ENCODE measurements at regions not wholly inside any gene's neighbourhood (a gene's known extent, or its start where the extent isn't known, plus 50 kb on each side); places are given as distances from the start of the nearest gene placed in this dataset.

GRCh38 chr5:105708442-105708841 lies 1962.3 kb downstream of the EFNA5 start:
- no peaks in the 10 kb centered on the region for H3K36me3 Mint-ChIP-seq (ENCODE audit: low read depth)
- Histone ChIP-seq H3K27ac (ENCODE audit: low read depth, low read length) (no peak overlapping the region), H3K9me3 (ENCODE audit: control insufficient read depth, low read length) (no peaks in the 10 kb centered on the region), H3K4me1 (ENCODE audit: control insufficient read depth, insufficient read depth, low read length) (no peaks in the 10 kb centered on the region), H3K4me3 (ENCODE audit: low read length) (no peak overlapping the region), H3K27me3 (ENCODE audit: control insufficient read depth, insufficient read depth, low read length, poor library complexity, severe bottlenecking) (no peaks in the 10 kb centered on the region), H3K9ac (ENCODE audit: extremely low read depth, low read length, poor library complexity, severe bottlenecking) (no peak overlapping the region), H3K36me3 (ENCODE audit: control insufficient read depth, insufficient read depth, low read length) (no peaks in the 10 kb centered on the region)
- H3K27ac Mint-ChIP-seq, result no peak overlapping the region
- DNase-seq, result no peak
- peaks cover 3% of the 10 kb centered on the region for H3K9me3 Mint-ChIP-seq
- TF ChIP-seq CTCF (conservative IDR thresholded peaks at IDR 0.05), result no peak
- WGBS, 2 experiments (ENCODE audit: insufficient coverage in 1 of 2, insufficient read length in 1 of 2), result 100% methylated on average over 1 of the region's 1 CpG; no CpG with 5 or more reads in 1 of the 2 experiments
- H3K4me1 Mint-ChIP-seq, result no peaks in the 10 kb centered on the region
- no peak overlapping the region for H3K4me3 Mint-ChIP-seq
- no peaks in the 10 kb centered on the region for H3K27me3 Mint-ChIP-seq (ENCODE audit: insufficient read depth)

- peaks cover 16% of the 10 kb centered on the region for H3K9me3 ChIP-seq (ENCODE audit: control insufficient read depth, low read length)
- no peak overlapping the region for H3K4me3 ChIP-seq (ENCODE audit: low read length)
- H3K27me3 ChIP-seq (ENCODE audit: control insufficient read depth, insufficient read depth, low read length, poor library complexity, severe bottlenecking), result no peaks in the 10 kb centered on the region
- no peaks in the 10 kb centered on the region for H3K4me1 ChIP-seq (ENCODE audit: control insufficient read depth, insufficient read depth, low read length)
- H3K9me3 Mint-ChIP-seq, result no peaks in the 10 kb centered on the region
- no peaks in the 10 kb centered on the region for H3K36me3 ChIP-seq (ENCODE audit: control insufficient read depth, insufficient read depth, low read length)
- no peaks in the 10 kb centered on the region for H3K27me3 Mint-ChIP-seq (ENCODE audit: insufficient read depth)
- no peak overlapping the region for H3K4me3 Mint-ChIP-seq
- no peak for TF ChIP-seq CTCF (conservative IDR thresholded peaks at IDR 0.05)
- H3K27ac ChIP-seq (ENCODE audit: low read depth, low read length), result no peak overlapping the region
- H3K36me3 Mint-ChIP-seq (ENCODE audit: low read depth), result no peaks in the 10 kb centered on the region
- no peak overlapping the region for H3K9ac ChIP-seq (ENCODE audit: extremely low read depth, low read length, poor library complexity, severe bottlenecking)
- DNase-seq, result no peak
- no peaks in the 10 kb centered on the region for H3K4me1 Mint-ChIP-seq
- H3K27ac Mint-ChIP-seq, result no peak overlapping the region
Measured at GRCh38 chr5:105702323-105702722, 1968.4 kb downstream of the EFNA5 start.

DNA sequence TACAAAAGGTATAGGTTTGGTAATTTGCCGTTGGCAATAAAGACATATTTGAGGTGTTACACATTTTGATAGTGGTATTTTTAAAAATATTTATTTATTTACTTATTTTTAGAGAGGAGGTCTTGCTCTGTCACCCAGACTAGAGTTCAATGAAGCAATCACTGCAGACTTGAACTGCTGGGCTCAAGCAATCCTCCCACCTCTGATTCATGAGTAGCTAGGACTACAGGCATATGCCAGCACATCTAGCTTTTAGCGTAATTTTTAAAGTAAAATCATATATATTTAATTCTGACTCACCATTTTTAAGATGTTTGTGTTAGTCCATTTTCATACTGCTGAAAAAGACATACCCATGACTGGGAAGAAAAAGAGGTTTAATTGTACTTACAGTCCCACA lies 1974.3 kb downstream of the EFNA5 start:
- TF ChIP-seq CTCF (conservative IDR thresholded peaks at IDR 0.05), result no peak
- no peak overlapping the region for H3K4me3 Mint-ChIP-seq
- 100% methylated on average over 1 of the region's 2 CpGs; no CpG with 5 or more reads in 1 of the 2 experiments for WGBS, 2 experiments (ENCODE audit: insufficient coverage in 1 of 2, insufficient read length in 1 of 2)

More for the DNA sequence above, 1974.3 kb downstream of the EFNA5 start:
- Histone ChIP-seq H3K4me1 (ENCODE audit: control insufficient read depth, insufficient read depth, low read length) (no peaks in the 10 kb centered on the region), H3K9ac (ENCODE audit: extremely low read depth, low read length, poor library complexity, severe bottlenecking) (no peak overlapping the region), H3K27ac (ENCODE audit: low read depth, low read length) (no peak overlapping the region), H3K36me3 (ENCODE audit: control insufficient read depth, insufficient read depth, low read length) (no peaks in the 10 kb centered on the region), H3K9me3 (ENCODE audit: control insufficient read depth, low read length) (peaks cover 2% of the 10 kb centered on the region), H3K27me3 (ENCODE audit: control insufficient read depth, insufficient read depth, low read length, poor library complexity, severe bottlenecking) (no peaks in the 10 kb centered on the region), H3K4me3 (ENCODE audit: low read length) (no peak overlapping the region)
- no peak overlapping the region for H3K27ac Mint-ChIP-seq
- no peaks in the 10 kb centered on the region for H3K27me3 Mint-ChIP-seq (ENCODE audit: insufficient read depth)
- DNase-seq, result no peak
- no peaks in the 10 kb centered on the region for H3K36me3 Mint-ChIP-seq (ENCODE audit: low read depth)
- no peaks in the 10 kb centered on the region for H3K9me3 Mint-ChIP-seq
- H3K4me1 Mint-ChIP-seq, result no peaks in the 10 kb centered on the region

All from endodermal cell (in vitro differentiated cells).